ENCODE measurements at regions not wholly inside any gene's neighbourhood (a gene's known extent, or its start where the extent isn't known, plus 50 kb on each side); places are given as distances from the start of the nearest gene placed in this dataset.

DNA sequence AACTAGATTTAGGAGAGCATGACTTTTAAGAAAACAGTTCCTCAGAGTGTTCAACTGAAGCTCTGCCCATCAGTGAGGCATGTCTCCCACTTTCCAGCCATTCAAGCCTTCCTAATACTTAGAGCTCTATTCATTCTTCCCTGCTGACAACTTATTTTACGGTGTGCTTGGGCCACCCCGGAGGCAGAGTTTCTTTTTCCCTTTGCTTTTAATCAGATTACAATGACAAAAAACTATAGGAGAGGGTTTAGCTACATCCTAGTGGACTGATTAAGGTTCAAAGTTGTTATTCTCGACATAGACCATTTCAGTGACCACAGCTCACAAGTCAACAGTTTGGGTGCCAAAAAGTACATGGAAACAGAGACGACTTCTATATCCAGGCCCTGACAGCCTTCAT is 167.8 kb upstream of the TRIB2 start:
- intact Hi-C loops (cut with micrococcal nuclease): no loop called here
- no peak overlapping the region for H3K4me3 Mint-ChIP-seq
- no peaks in the 10 kb centered on the region for H4K20me1 ChIP-seq (ENCODE audit: control insufficient read depth, insufficient read depth, low read length, poor library complexity, severe bottlenecking)
- no peak for TF ChIP-seq EZH2 (IDR thresholded peaks at IDR 0.05; ENCODE audit: borderline replicate concordance, insufficient read depth, low read depth, low read length, poor library complexity, severe bottlenecking)
- TF ChIP-seq CTCF (IDR thresholded peaks at IDR 0.05): no peak
- DNase-seq (no peak), ATAC-seq (ENCODE audit: low read depth) (no peak)
- H3K27me3 ChIP-seq (replicated peaks in 1 of 4; ENCODE audit: control extremely low read depth in 1 of 4, control insufficient read depth in 3 of 4, insufficient read depth in 4 of 4, low read length in 3 of 4): no peaks in the 10 kb centered on the region
- H3K9me3 Mint-ChIP-seq (ENCODE audit: insufficient read depth): no peaks in the 10 kb centered on the region
- no peak overlapping the region for H3K4me3 ChIP-seq (ENCODE audit: control extremely low read depth in 1 of 5, extremely low read depth in 1 of 5, insufficient read depth in 1 of 5, low read depth in 2 of 5, low read length in 4 of 5)
- no peaks in the 10 kb centered on the region for H3K9me3 ChIP-seq (ENCODE audit: control extremely low read depth in 1 of 3, control insufficient read depth in 2 of 3, insufficient read depth in 1 of 3, low read length in 2 of 3)
- 100% methylated on average over 1 of the region's 4 CpGs for WGBS (ENCODE audit: insufficient coverage)
- H3K4me1 ChIP-seq (ENCODE audit: control insufficient read depth in 2 of 2, insufficient read depth in 2 of 2, low read length in 2 of 2): peaks cover 14 to 17% of the 10 kb centered on the region in 2 donors
- no peaks in the 10 kb centered on the region for H3K79me2 ChIP-seq (ENCODE audit: control insufficient read depth, insufficient read depth, low read length)
- ChIA-PET POLR2A (no interaction called here), CTCF (interaction anchor here (0.7 kb wide), 1 partner anchor 166 kb away, joined by 3 read pairs; no protein-coding TSS in a partner anchor)
- peaks cover 27% of the 10 kb centered on the region for H3K4me1 Mint-ChIP-seq
- peaks cover 4% of the 10 kb centered on the region for H3K27me3 Mint-ChIP-seq
- no peak overlapping the region for H2AFZ ChIP-seq (ENCODE audit: insufficient read depth, low read depth, low read length, poor library complexity, severe bottlenecking)
- H3K4me2 ChIP-seq (replicated peaks; ENCODE audit: low read depth, low read length, poor library complexity, severe bottlenecking): no peak overlapping the region
- H3K9ac ChIP-seq (ENCODE audit: low read length): no peak overlapping the region
- H3K27ac Mint-ChIP-seq: no peak overlapping the region
- no peak overlapping the region for H3K27ac ChIP-seq (ENCODE audit: low read length in 2 of 2)
- no peaks in the 10 kb centered on the region for H3K36me3 ChIP-seq (replicated peaks in 1 of 2; ENCODE audit: control extremely low read depth in 1 of 2, control insufficient read depth in 1 of 2, extremely low read depth in 1 of 2, insufficient read depth in 2 of 2, low read length in 1 of 2)

DNA sequence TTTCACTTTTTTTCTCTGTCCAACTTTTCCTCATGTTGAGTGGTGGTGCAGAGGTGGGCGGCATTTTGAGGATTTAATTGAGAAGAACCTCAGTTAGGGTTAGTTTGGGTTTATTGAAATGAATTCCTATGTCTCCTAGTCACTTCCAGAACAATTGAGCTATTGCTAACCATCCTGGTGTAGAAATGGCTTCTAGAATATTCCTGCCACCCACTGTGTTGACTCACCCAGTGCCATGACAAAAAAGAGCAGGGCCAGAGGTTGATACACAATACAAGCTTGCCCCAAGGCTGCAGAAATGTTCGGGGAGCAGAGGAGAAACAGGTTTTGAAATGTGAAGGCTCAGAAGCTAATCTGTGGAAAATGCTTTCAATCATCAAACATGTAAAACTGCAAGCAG is 167.1 kb upstream of the TRIB2 start:
- ChIA-PET CTCF (interaction anchor here (0.7 kb wide), 2 partner anchors 166 to 167 kb away, joined by 3 read pairs; partner anchors contain the start of gene TRIB2), POLR2A (no interaction called here)
- Histone ChIP-seq H2AFZ (ENCODE audit: insufficient read depth, low read depth, low read length, poor library complexity, severe bottlenecking) (no peak overlapping the region), H3K27ac (ENCODE audit: low read length in 2 of 2) (no peak overlapping the region), H3K27me3 (replicated peaks in 1 of 4; ENCODE audit: control extremely low read depth in 1 of 4, control insufficient read depth in 3 of 4, insufficient read depth in 4 of 4, low read length in 3 of 4) (no peaks in the 10 kb centered on the region), H3K79me2 (ENCODE audit: control insufficient read depth, insufficient read depth, low read length) (no peaks in the 10 kb centered on the region), H3K4me3 (ENCODE audit: control extremely low read depth in 1 of 5, extremely low read depth in 1 of 5, insufficient read depth in 1 of 5, low read depth in 2 of 5, low read length in 4 of 5) (no peak overlapping the region), H3K36me3 (replicated peaks in 1 of 2; ENCODE audit: control extremely low read depth in 1 of 2, control insufficient read depth in 1 of 2, extremely low read depth in 1 of 2, insufficient read depth in 2 of 2, low read length in 1 of 2) (no peaks in the 10 kb centered on the region), H3K4me1 (ENCODE audit: control insufficient read depth in 2 of 2, insufficient read depth in 2 of 2, low read length in 2 of 2) (peaks cover 12 to 17% of the 10 kb centered on the region in 2 donors), H4K20me1 (ENCODE audit: control insufficient read depth, insufficient read depth, low read length, poor library complexity, severe bottlenecking) (no peaks in the 10 kb centered on the region), H3K4me2 (replicated peaks; ENCODE audit: low read depth, low read length, poor library complexity, severe bottlenecking) (no peak overlapping the region), H3K9ac (ENCODE audit: low read length) (no peak overlapping the region), H3K9me3 (ENCODE audit: control extremely low read depth in 1 of 3, control insufficient read depth in 2 of 3, insufficient read depth in 1 of 3, low read length in 2 of 3) (no peaks in the 10 kb centered on the region)
- peaks cover 4% of the 10 kb centered on the region for H3K27me3 Mint-ChIP-seq
- 80% methylated on average over 1 of the region's 2 CpGs for WGBS (ENCODE audit: insufficient coverage)
- TF ChIP-seq EZH2 (IDR thresholded peaks at IDR 0.05; ENCODE audit: borderline replicate concordance, insufficient read depth, low read depth, low read length, poor library complexity, severe bottlenecking) (no peak), CTCF (IDR thresholded peaks at IDR 0.05) (no peak)
- H3K27ac Mint-ChIP-seq: no peak overlapping the region
- H3K4me1 Mint-ChIP-seq: peaks cover 28% of the 10 kb centered on the region
- intact Hi-C loops (cut with micrococcal nuclease): loop anchor here (5.0 kb wide), 1 partner anchor 38 kb away; no protein-coding TSS in a partner anchor
- no peak overlapping the region for H3K4me3 Mint-ChIP-seq
- DNase-seq (no peak), ATAC-seq (ENCODE audit: low read depth) (no peak)
- H3K9me3 Mint-ChIP-seq (ENCODE audit: insufficient read depth): no peaks in the 10 kb centered on the region

Measured in B cell (primary cell).